PC-9 (cell line): ENCODE measurements at regions not wholly inside any gene's neighbourhood (a gene's known extent, or its start where the extent isn't known, plus 50 kb on each side); places are given as distances from the start of the nearest gene placed in this dataset.

Experiments
- BruUV-seq: library from RNA; stranded (reverse); fragments of 400-500 nt; replicated peaks from 2 replicates; lab custom pipeline; 2021; lab: Mats Ljungman, UMichigan
- CTCF ChIA-PET: fragments of 300-600 bp; sonication (Branson Sonifier 250); formaldehyde crosslinking; loops from one replicate; lab custom pipeline; 2022; ENCODE audit warnings: antibody characterized with exemption; lab: Charles Lee
- POLR2A ChIA-PET: fragments of 300-600 bp; sonication (Branson Sonifier 250); formaldehyde crosslinking; loops from one replicate; lab custom pipeline; 2022; ENCODE audit warnings: antibody characterized with exemption; ENCODE audit not compliant: unreplicated experiment; lab: Charles Lee
- DNase-seq, 2 experiments: peaks; one replicate each; pipeline versions ENCODE4 v3.0.0 to v3.0.0-alpha.2; 2015 to 2022; ENCODE audit warnings: mixed read lengths in 1 of 2
- H2AFZ ChIP-seq: fragments of 200-600 bp; sonication (generic); 2 replicates; pipeline ENCODE4 v1.8.1; 2017; ENCODE audit warnings: antibody characterized with exemption
- H3F3A ChIP-seq: fragments of 200-600 bp; sonication (generic); 2 replicates; pipeline ENCODE4 v1.8.1; 2017; ENCODE audit warnings: antibody characterized with exemption, mild to moderate bottlenecking, low read depth; ENCODE audit not compliant: insufficient read depth
- H3K27ac ChIP-seq: fragments of 200-600 bp; sonication (generic); 2 replicates; pipeline ENCODE4 v1.6.1; 2016; ENCODE audit warnings: mixed run types
- H3K27me3 ChIP-seq: fragments of 200-600 bp; sonication (generic); 2 replicates; pipeline ENCODE4 v1.6.1; 2016; ENCODE audit warnings: low read depth, mixed run types; ENCODE audit not compliant: insufficient read depth
- H3K36me3 ChIP-seq: fragments of 200-600 bp; sonication (generic); 2 replicates; pipeline ENCODE4 v1.6.1; 2016; ENCODE audit warnings: low read depth, mixed run types
- H3K4me1 ChIP-seq: fragments of 200-600 bp; sonication (generic); replicated peaks from 2 replicates; pipeline ENCODE4 v1.6.1; 2016; ENCODE audit warnings: mixed run types; ENCODE audit not compliant: insufficient read depth
- H3K4me2 ChIP-seq: fragments of 200-600 bp; sonication (generic); 2 replicates; pipeline ENCODE4 v1.6.1; 2017; ENCODE audit warnings: mixed run types
- H3K4me3 ChIP-seq: fragments of 200-600 bp; sonication (generic); 2 replicates; pipeline ENCODE4 v1.6.1; 2016; ENCODE audit warnings: mixed run types
- H3K79me2 ChIP-seq: fragments of 200-600 bp; sonication (generic); 2 replicates; pipeline ENCODE4 v1.6.1; 2017; ENCODE audit warnings: low read depth, mixed run types
- H3K9me2 ChIP-seq: fragments of 200-600 bp; sonication (generic); 2 replicates; pipeline ENCODE4 v1.8.1; 2017; ENCODE audit warnings: mild to moderate bottlenecking; ENCODE audit not compliant: insufficient read depth
- H3K9me3 ChIP-seq: fragments of 200-600 bp; sonication (generic); 2 replicates; pipeline ENCODE4 v1.8.1; 2016; ENCODE audit warnings: low read depth; ENCODE audit not compliant: insufficient read depth
- H4K20me1 ChIP-seq: fragments of 200-600 bp; sonication (generic); 2 replicates; pipeline ENCODE4 v1.8.1; 2017; ENCODE audit not compliant: insufficient read depth
- EZH2 ChIP-seq: fragments of 200-600 bp; sonication (generic); IDR thresholded peaks from 2 replicates; pipeline ENCODE4 v1.8.0; 2017; ENCODE audit warnings: antibody characterized with exemption, low read depth
- intact Hi-C: fragments of 100-400 bp; cut with micrococcal nuclease; formaldehyde crosslinking; loops from one replicate; pipeline ENCODE4 v1.10.0; 2022; ENCODE audit not compliant: unreplicated experiment
- TF ChIP-seq, protein P1 (sequence below): fragments of 200-600 bp; sonication (generic); conservative IDR thresholded peaks from 2 replicates; pipeline ENCODE4 v1.6.1; 2017; ENCODE audit warnings: mixed run types, antibody characterized with exemption, mild to moderate bottlenecking, moderate library complexity

- peaks cover 9% of the 10 kb centered on the region for H3K4me1 ChIP-seq
- DNase-seq, result peak in 1 of 2 experiments; percentile 15
- H3K9me2 ChIP-seq, result no peaks in the 10 kb centered on the region; the same call in 1 of the 2 replicates
- POLR2A ChIA-PET, result interaction anchor here (0.6 kb wide), 1 partner anchor 191 kb away, joined by 4 read pairs; no protein-coding TSS in a partner anchor
- no peaks in the 10 kb centered on the region for H3K27me3 ChIP-seq
- H3K79me2 ChIP-seq, result no peaks in the 10 kb centered on the region
- H3K4me2 ChIP-seq, result peak overlapping the region; percentile 89
- no peaks in the 10 kb centered on the region for H3K36me3 ChIP-seq
- TF ChIP-seq, protein P1, sequence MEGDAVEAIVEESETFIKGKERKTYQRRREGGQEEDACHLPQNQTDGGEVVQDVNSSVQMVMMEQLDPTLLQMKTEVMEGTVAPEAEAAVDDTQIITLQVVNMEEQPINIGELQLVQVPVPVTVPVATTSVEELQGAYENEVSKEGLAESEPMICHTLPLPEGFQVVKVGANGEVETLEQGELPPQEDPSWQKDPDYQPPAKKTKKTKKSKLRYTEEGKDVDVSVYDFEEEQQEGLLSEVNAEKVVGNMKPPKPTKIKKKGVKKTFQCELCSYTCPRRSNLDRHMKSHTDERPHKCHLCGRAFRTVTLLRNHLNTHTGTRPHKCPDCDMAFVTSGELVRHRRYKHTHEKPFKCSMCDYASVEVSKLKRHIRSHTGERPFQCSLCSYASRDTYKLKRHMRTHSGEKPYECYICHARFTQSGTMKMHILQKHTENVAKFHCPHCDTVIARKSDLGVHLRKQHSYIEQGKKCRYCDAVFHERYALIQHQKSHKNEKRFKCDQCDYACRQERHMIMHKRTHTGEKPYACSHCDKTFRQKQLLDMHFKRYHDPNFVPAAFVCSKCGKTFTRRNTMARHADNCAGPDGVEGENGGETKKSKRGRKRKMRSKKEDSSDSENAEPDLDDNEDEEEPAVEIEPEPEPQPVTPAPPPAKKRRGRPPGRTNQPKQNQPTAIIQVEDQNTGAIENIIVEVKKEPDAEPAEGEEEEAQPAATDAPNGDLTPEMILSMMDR, result peak; percentile 51
- TF ChIP-seq EZH2, result no peak
- peak overlapping the region; percentile 98 for H2AFZ ChIP-seq
- H3F3A ChIP-seq, result no peaks in the 10 kb centered on the region; the same call in 1 of the 2 replicates
- CTCF ChIA-PET, result interaction anchor here (0.6 to 1.9 kb wide), 3 partner anchors 11 to 313 kb away, joined by 6 to 11 read pairs (median 7); no protein-coding TSS in a partner anchor
- intact Hi-C loops, result no loop called here
- peak overlapping the region; percentile 76 for H3K4me3 ChIP-seq
- no peaks in the 10 kb centered on the region for H4K20me1 ChIP-seq
- no peaks in the 10 kb centered on the region for H3K9me3 ChIP-seq
- peak overlapping the region; percentile 32; the same call in 1 of the 2 replicates for H3K27ac ChIP-seq
- TSS peak; percentile 88 for BruUV-seq
Measured at GRCh38 chr3:107432013-107432515, 54.8 kb downstream of the CCDC54 start.

DNA sequence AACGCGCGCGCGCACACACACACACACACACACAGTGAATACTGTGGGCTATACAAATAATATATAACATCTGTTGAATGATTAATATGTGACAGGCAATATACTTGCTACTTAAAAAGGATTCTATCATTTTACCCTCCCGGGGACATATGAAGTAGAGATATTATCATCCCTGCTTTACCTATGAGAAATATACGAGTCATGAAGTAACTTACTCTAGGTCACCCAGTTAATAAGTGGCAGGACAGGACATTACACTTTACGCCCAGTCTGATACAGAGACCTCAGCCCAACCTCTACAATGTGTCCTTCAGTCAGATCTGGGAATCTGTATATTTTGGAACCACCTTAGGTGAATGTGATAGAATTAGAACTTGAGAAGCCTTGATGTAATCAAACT is 55.4 kb downstream of the CCDC54 start:
- Histone ChIP-seq H2AFZ (peak overlapping the region; percentile 98), H3K4me3 (peak overlapping the region; percentile 76), H3K9me2 (no peaks in the 10 kb centered on the region; the same call in 1 of the 2 replicates), H3K27me3 (no peaks in the 10 kb centered on the region), H3K4me2 (peak overlapping the region; percentile 89), H3K36me3 (no peaks in the 10 kb centered on the region), H3K79me2 (no peaks in the 10 kb centered on the region), H4K20me1 (no peaks in the 10 kb centered on the region), H3F3A (no peaks in the 10 kb centered on the region; the same call in 1 of the 2 replicates), H3K27ac (no peak overlapping the region), H3K9me3 (no peaks in the 10 kb centered on the region), H3K4me1 (peaks cover 9% of the 10 kb centered on the region)
- DNase-seq, result peak in 1 of 2 experiments; percentile 47
- TF ChIP-seq EZH2, result no peak
- TF ChIP-seq, protein P1, result no peak
- ChIA-PET CTCF (interaction anchor here (0.6 to 0.7 kb wide), 2 partner anchors 13 to 312 kb away, joined by 7 to 11 read pairs; no protein-coding TSS in a partner anchor), POLR2A (no interaction called here)
- no TSS peak for BruUV-seq
- intact Hi-C loops, result no loop called here

DNA sequence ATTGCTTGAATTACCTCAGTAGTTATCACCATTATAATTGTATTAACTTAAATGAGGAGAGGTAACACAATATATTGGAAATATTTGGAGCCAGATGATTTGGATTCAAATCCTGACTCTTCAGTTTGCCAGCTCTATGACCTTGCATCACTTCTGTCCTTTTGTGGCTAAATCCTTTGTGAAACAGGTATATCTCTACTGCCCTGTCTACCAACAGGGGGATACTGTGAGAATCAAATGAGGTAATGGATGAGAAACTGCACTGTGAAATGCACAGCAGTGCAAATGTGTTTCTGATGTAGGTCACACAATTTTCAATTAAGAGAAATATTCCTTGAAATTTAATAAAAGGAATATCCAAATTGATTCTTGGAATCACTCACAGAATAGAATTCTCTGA is 58.8 kb downstream of the CCDC54 start:
- H3K9me3 ChIP-seq, result no peaks in the 10 kb centered on the region; the same call in 1 of the 2 replicates
- H3K4me3 ChIP-seq, result no peak overlapping the region
- BruUV-seq, result no TSS peak
- H3F3A ChIP-seq, result no peaks in the 10 kb centered on the region; the same call in 1 of the 2 replicates
- intact Hi-C loops, result no loop called here
- H3K4me2 ChIP-seq, result no peak overlapping the region
- H3K4me1 ChIP-seq, result peaks cover 9% of the 10 kb centered on the region
- CTCF ChIA-PET, result interaction anchor here (0.7 kb wide), 1 partner anchor 220 kb away, joined by 4 read pairs; no protein-coding TSS in a partner anchor
- POLR2A ChIA-PET, result no interaction called here
- DNase-seq, result no peak
- no peaks in the 10 kb centered on the region for H4K20me1 ChIP-seq
- no peak overlapping the region for H3K27ac ChIP-seq
- no peak overlapping the region for H2AFZ ChIP-seq
- no peaks in the 10 kb centered on the region; the same call in 1 of the 2 replicates for H3K9me2 ChIP-seq
- no peaks in the 10 kb centered on the region for H3K27me3 ChIP-seq
- no peaks in the 10 kb centered on the region for H3K79me2 ChIP-seq
- no peaks in the 10 kb centered on the region for H3K36me3 ChIP-seq
- TF ChIP-seq EZH2, result no peak
- TF ChIP-seq, protein P1, result no peak
